Amniotic epithelial cell (primary cell): ENCODE measurements at regions not wholly inside any gene's neighbourhood (a gene's known extent, or its start where the extent isn't known, plus 50 kb on each side); places are given as distances from the start of the nearest gene placed in this dataset.

Source experiments
- DNase-seq: peaks from one replicate; pipeline ENCODE4 v3.0.0-alpha.2; 2010; ENCODE audit warnings: low read depth

GRCh38 chr1:22245726-22246125, 102.8 kb upstream of the WNT4 start:
- no peak for DNase-seq

GRCh38 chr1:22246755-22247480, 104.0 kb upstream of the WNT4 start:
- no peak for DNase-seq

- DNase-seq, result no peak
Observed at GRCh38 chr1:22247527-22248245, 104.8 kb upstream of the WNT4 start.

- no peak for DNase-seq
Observed at GRCh38 chr1:22248746-22249145, 105.8 kb upstream of the WNT4 start.

- no peak for DNase-seq
Observed at GRCh38 chr1:22249928-22250680, 107.2 kb upstream of the WNT4 start.

- no peak for DNase-seq
Observed at GRCh38 chr1:22250724-22251123, 107.8 kb upstream of the WNT4 start.

- DNase-seq, result no peak
Observed at GRCh38 chr1:22252251-22252650, 109.4 kb upstream of the WNT4 start.

GRCh38 chr1:22253012-22253790, 110.3 kb upstream of the WNT4 start:
- DNase-seq, result no peak

- DNase-seq, result no peak
Observed at GRCh38 chr1:22254756-22255155, 111.9 kb upstream of the WNT4 start.

- peak; percentile 29 for DNase-seq
Observed at GRCh38 chr1:22255341-22256212, 112.7 kb upstream of the WNT4 start.

- DNase-seq, result no peak
Observed at GRCh38 chr1:22256213-22256512, 113.3 kb upstream of the WNT4 start.

- DNase-seq, result no peak
Observed at GRCh38 chr1:22257290-22258275, 114.7 kb upstream of the WNT4 start.

GRCh38 chr1:22258698-22259097, 115.8 kb upstream of the WNT4 start:
- DNase-seq, result no peak

- no peak for DNase-seq
Observed at GRCh38 chr1:22259551-22260282, 116.8 kb upstream of the WNT4 start.

GRCh38 chr1:22260860-22261432, 118.0 kb upstream of the WNT4 start:
- DNase-seq, result no peak

- DNase-seq, result no peak
Observed at GRCh38 chr1:22261580-22261979, 118.7 kb upstream of the WNT4 start.

GRCh38 chr1:22262583-22262982, 119.7 kb upstream of the WNT4 start:
- no peak for DNase-seq

GRCh38 chr1:22263359-22263758, 120.5 kb upstream of the WNT4 start:
- no peak for DNase-seq
